Fibroblast of lung (primary cell): ENCODE measurements at regions not wholly inside any gene's neighbourhood (a gene's known extent, or its start where the extent isn't known, plus 50 kb on each side); places are given as distances from the start of the nearest gene placed in this dataset.

ENCODE experiments used
- DNase-seq, 2 donors: peaks; one replicate each; pipeline versions ENCODE4 v3.0.0 to v3.0.0-alpha.2; 2010; ENCODE audit warnings: low read depth in 2 of 2
- H2AFZ ChIP-seq: 2 replicates; pipeline ENCODE4 v1.5.1; 2012; ENCODE audit warnings: low read length, control low read depth, inconsistent platforms
- H3K27ac ChIP-seq: 2 replicates; pipeline ENCODE4 v1.5.1; 2011; ENCODE audit warnings: low read length, control low read depth; ENCODE audit not compliant: insufficient read depth
- H3K27me3 ChIP-seq: 2 replicates; pipeline ENCODE4 v1.5.1; 2011; ENCODE audit warnings: mild to moderate bottlenecking, low read length; ENCODE audit not compliant: control insufficient read depth, insufficient read depth
- H3K36me3 ChIP-seq: 2 replicates; pipeline ENCODE4 v1.5.1; 2011; ENCODE audit warnings: low read length; ENCODE audit not compliant: control insufficient read depth, insufficient read depth
- H3K4me1 ChIP-seq: 2 replicates; pipeline ENCODE4 v1.5.1; 2011; ENCODE audit warnings: low read length; ENCODE audit not compliant: control insufficient read depth, insufficient read depth; ENCODE audit errors: extremely low read depth
- H3K4me2 ChIP-seq: 2 replicates; pipeline ENCODE4 v1.5.1; 2011; ENCODE audit warnings: low read length, control low read depth; ENCODE audit not compliant: insufficient read depth; ENCODE audit errors: extremely low read depth
- H3K4me3 ChIP-seq, 4 experiments: fragments of 200-600 bp in 1 of 4; sonication (generic) in 1 of 4; replicated peaks in 1 of 4; 2 replicates each; pipeline ENCODE4 v1.5.1; 2011 to 2016; ENCODE audit warnings: low read length in 4 of 4, low read depth in 3 of 4, mild to moderate bottlenecking in 3 of 4, control low read depth in 2 of 4, inconsistent platforms in 1 of 4, mixed read lengths in 1 of 4; ENCODE audit not compliant: insufficient read depth in 1 of 4; ENCODE audit errors: control extremely low read depth in 1 of 4
- H3K79me2 ChIP-seq: 2 replicates; pipeline ENCODE4 v1.5.1; 2012; ENCODE audit warnings: mild to moderate bottlenecking, low read length, inconsistent platforms; ENCODE audit not compliant: control insufficient read depth, insufficient read depth
- H3K9ac ChIP-seq: 2 replicates; pipeline ENCODE4 v1.5.1; 2011; ENCODE audit warnings: mild to moderate bottlenecking, low read length, control low read depth; ENCODE audit not compliant: insufficient read depth
- H3K9me3 ChIP-seq: 2 replicates; pipeline ENCODE4 v1.5.1; 2012; ENCODE audit warnings: low read depth, low read length; ENCODE audit not compliant: control insufficient read depth, insufficient read depth
- H4K20me1 ChIP-seq: 2 replicates; pipeline ENCODE4 v1.5.1; 2011; ENCODE audit warnings: low read length; ENCODE audit not compliant: control insufficient read depth, insufficient read depth; ENCODE audit errors: extremely low read depth
- EZH2 ChIP-seq: IDR thresholded peaks from 2 replicates; pipeline ENCODE4 v1.5.1; 2012; ENCODE audit warnings: low read length, control low read depth, mild to moderate bottlenecking; ENCODE audit errors: missing control alignments
- TF ChIP-seq, protein P1 (sequence below), 2 donors: IDR thresholded peaks in 1 of 2; conservative IDR thresholded peaks in 1 of 2; 1 replicate in 1 of 2; 2 replicates in 1 of 2; pipeline ENCODE4 v1.5.1; 2011 to 2012; ENCODE audit warnings: low read length in 2 of 2, control low read depth in 1 of 2, inconsistent platforms in 1 of 2, low read depth in 1 of 2, mild to moderate bottlenecking in 1 of 2

GRCh38 chr6:79755967-79756366 is 124.8 kb downstream of the SH3BGRL2 start:
- H3K27ac ChIP-seq, result no peak overlapping the region

More at GRCh38 chr6:79755967-79756366, 124.8 kb downstream of the SH3BGRL2 start:
- H3K9ac ChIP-seq, result no peak overlapping the region
- H3K36me3 ChIP-seq, result no peaks in the 10 kb centered on the region
- no peak overlapping the region for H2AFZ ChIP-seq
- H3K4me2 ChIP-seq, result no peak overlapping the region
- H3K27me3 ChIP-seq, result no peaks in the 10 kb centered on the region
- no peak for DNase-seq
- H4K20me1 ChIP-seq, result no peaks in the 10 kb centered on the region
- no peak for TF ChIP-seq EZH2
- TF ChIP-seq, protein P1, sequence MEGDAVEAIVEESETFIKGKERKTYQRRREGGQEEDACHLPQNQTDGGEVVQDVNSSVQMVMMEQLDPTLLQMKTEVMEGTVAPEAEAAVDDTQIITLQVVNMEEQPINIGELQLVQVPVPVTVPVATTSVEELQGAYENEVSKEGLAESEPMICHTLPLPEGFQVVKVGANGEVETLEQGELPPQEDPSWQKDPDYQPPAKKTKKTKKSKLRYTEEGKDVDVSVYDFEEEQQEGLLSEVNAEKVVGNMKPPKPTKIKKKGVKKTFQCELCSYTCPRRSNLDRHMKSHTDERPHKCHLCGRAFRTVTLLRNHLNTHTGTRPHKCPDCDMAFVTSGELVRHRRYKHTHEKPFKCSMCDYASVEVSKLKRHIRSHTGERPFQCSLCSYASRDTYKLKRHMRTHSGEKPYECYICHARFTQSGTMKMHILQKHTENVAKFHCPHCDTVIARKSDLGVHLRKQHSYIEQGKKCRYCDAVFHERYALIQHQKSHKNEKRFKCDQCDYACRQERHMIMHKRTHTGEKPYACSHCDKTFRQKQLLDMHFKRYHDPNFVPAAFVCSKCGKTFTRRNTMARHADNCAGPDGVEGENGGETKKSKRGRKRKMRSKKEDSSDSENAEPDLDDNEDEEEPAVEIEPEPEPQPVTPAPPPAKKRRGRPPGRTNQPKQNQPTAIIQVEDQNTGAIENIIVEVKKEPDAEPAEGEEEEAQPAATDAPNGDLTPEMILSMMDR (conservative IDR thresholded peaks at IDR 0.05 in 1 of 2, IDR thresholded peaks at IDR 0.05 in 1 of 2; ENCODE audit: low read depth in 1 of 2, low read length in 2 of 2), result no peak
- H3K9me3 ChIP-seq, result no peaks in the 10 kb centered on the region
- H3K4me1 ChIP-seq, result no peaks in the 10 kb centered on the region
- no peaks in the 10 kb centered on the region for H3K79me2 ChIP-seq
- H3K4me3 ChIP-seq, result no peak overlapping the region
